Mononuclear cell (primary cell): ENCODE measurements at regions not wholly inside any gene's neighbourhood (a gene's known extent, or its start where the extent isn't known, plus 50 kb on each side); places are given as distances from the start of the nearest gene placed in this dataset.

Experiments
- H3K27me3 ChIP-seq: 2 replicates; pipeline ENCODE4 v1.6.0; 2011; ENCODE audit warnings: low read length, control low read depth; ENCODE audit not compliant: insufficient read depth
- H3K4me1 ChIP-seq: 2 replicates; pipeline ENCODE4 v1.5.1; 2011; ENCODE audit warnings: mild to moderate bottlenecking, low read length, control low read depth; ENCODE audit not compliant: insufficient read depth
- H3K4me3 ChIP-seq: 2 replicates; pipeline ENCODE4 v1.5.1; 2011; ENCODE audit warnings: mild to moderate bottlenecking, low read length, moderate library complexity
- H3K9me3 ChIP-seq: 2 replicates; pipeline ENCODE4 v1.5.1; 2011; ENCODE audit warnings: low read depth, mild to moderate bottlenecking, control low read depth, low read length

DNA sequence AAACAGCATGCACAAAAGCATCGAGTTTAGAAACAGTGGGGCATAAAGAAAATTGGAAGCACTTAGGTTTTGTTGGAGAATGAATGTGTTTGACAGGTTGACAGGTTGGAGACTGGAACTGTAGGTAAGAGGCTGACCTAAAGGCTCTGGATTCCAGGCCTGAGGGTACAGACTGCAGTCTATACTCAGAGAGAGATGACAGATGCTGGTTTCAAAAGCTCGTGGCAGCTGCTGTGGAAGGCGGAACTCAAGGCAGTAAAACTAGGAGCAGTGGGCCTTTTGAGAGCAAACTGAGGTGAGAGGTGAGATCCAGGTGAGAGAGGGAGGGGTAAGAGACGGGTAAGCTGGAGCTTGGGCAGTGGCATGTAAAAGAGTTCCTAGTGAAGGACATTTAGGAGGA lies 415.2 kb downstream of the TRIML1 start:
- Histone ChIP-seq H3K4me1 (no peaks in the 10 kb centered on the region), H3K9me3 (no peaks in the 10 kb centered on the region)

DNA sequence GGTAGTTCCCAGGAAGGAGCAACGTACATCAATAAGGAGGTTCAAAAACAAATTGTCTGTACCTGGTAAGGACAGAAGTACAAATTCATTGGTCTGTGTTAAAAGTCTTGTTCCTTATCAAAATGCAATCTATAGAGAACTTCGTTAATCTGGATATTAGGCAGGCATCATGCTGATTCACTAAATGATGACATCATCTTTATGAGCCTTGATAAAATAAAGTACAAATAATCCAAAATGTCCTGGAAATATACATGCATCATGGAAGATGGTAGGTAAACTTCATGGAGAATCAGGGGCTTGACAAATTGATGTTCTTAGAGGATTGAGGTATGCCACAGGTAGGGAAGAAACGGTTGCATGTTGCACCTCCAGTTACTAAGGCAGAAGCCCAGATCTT lies 433.9 kb downstream of the TRIML1 start:
- H3K4me3 ChIP-seq: no peak overlapping the region
- no peaks in the 10 kb centered on the region for H3K27me3 ChIP-seq
- no peaks in the 10 kb centered on the region for H3K9me3 ChIP-seq
- no peaks in the 10 kb centered on the region for H3K4me1 ChIP-seq

More for the DNA sequence above, 415.2 kb downstream of the TRIML1 start:
- Histone ChIP-seq H3K27me3 (no peaks in the 10 kb centered on the region), H3K4me3 (no peak overlapping the region)

DNA sequence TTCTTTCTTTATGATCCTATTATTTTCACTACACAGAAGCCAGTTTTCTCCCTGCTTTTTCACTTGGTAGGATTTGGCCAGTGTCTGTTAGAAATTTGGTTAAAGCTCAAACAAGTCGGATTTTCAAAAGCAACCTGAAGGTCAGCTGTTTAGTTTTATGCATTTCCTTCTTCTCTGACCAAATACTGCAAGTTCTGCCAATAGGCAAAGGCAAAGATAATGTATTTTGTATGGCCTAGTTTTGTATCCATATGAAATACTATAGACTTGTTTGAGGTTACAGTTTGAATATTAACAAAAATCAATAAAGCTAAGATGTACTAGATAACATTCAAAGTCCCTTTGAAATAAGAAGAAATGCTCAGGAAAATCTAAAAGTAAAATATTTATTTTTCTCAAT lies 439.4 kb downstream of the TRIML1 start:
- Histone ChIP-seq H3K27me3 (no peaks in the 10 kb centered on the region), H3K4me3 (no peak overlapping the region), H3K9me3 (no peaks in the 10 kb centered on the region), H3K4me1 (no peaks in the 10 kb centered on the region)

DNA sequence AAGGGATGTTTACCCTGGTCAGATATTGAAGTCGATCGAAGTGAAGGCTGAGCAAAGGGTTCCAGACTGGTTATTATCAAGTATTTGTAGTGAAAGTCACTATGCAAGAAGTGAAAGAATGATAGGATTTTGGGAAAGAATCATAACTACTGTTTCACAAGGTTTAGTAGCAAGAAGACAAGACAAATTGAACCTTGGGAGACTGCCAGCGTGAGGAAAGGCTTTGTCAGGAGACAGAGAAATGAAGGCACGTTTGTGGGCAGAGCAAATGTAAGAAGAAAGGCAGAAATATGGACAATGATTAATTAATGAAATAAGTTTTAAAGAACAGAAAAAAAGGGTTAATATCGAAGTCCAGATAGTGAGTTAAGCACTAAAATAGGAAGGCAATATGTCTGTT lies 456.8 kb downstream of the TRIML1 start:
- Histone ChIP-seq H3K27me3 (no peaks in the 10 kb centered on the region), H3K9me3 (no peaks in the 10 kb centered on the region), H3K4me1 (no peaks in the 10 kb centered on the region), H3K4me3 (no peak overlapping the region)

DNA sequence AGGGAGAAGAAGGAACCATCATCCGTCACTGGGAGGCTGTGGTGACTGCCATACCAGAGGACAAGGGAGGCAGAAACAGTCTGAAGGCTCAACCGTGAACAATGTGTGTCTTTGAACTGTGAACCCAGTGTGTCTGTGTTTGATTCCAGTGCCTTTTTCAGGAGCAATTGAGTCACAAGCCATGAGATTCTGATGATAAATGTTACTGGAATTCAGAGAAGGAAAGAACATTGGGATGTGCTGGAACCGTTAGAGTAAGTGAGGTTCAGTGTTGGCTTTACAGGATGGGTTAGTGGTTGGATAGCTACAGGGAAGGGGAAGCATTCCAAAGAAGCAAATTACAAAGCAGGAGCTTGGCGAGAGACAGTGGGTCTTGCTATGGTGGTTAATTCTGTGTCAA lies 464.4 kb downstream of the TRIML1 start:
- no peak overlapping the region for H3K4me3 ChIP-seq

DNA sequence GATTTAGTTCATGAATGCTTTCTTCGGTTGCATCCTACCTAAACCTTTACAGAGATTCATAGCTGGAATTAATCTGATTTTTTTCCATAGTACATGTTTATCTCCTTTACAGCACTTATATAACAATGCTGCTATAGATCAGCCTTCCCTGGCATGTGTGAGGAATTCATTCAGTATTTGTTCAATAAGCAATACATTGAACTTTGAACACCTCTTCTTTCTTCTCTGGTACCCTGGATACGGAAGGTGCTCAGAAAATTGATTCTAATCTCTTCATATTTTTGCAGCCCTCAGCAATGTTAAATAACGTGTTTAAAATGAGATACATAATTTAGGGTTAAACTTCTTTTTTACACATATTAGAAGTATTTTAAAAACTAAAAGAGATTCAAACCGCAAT lies 467.4 kb downstream of the TRIML1 start:
- Histone ChIP-seq H3K27me3 (no peaks in the 10 kb centered on the region), H3K4me1 (no peaks in the 10 kb centered on the region), H3K4me3 (no peak overlapping the region), H3K9me3 (no peaks in the 10 kb centered on the region)

More for the DNA sequence above, 464.4 kb downstream of the TRIML1 start:
- H3K9me3 ChIP-seq: no peaks in the 10 kb centered on the region
- H3K4me1 ChIP-seq: no peaks in the 10 kb centered on the region
- H3K27me3 ChIP-seq: no peaks in the 10 kb centered on the region

DNA sequence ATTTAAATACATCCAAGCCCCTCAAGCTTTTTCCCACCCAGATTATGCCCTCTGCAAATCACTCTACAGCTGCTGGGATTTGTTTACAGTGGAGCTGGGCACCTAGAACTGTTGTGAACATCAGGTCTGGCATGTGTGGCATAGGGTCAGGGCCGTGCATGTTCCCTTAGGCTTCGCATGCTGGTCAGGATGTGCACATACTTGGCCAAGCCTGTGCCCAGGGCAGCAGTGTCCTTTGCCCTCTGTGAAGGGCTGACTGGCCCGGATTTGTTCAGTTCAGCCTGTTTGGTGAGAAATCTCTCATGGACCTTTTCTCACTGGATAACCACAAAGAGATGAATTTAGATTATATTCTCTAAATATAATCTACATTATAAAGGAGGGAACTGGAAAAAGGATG lies 471.9 kb downstream of the TRIML1 start:
- Histone ChIP-seq H3K4me1 (no peaks in the 10 kb centered on the region), H3K27me3 (no peaks in the 10 kb centered on the region), H3K9me3 (no peaks in the 10 kb centered on the region), H3K4me3 (no peak overlapping the region)

DNA sequence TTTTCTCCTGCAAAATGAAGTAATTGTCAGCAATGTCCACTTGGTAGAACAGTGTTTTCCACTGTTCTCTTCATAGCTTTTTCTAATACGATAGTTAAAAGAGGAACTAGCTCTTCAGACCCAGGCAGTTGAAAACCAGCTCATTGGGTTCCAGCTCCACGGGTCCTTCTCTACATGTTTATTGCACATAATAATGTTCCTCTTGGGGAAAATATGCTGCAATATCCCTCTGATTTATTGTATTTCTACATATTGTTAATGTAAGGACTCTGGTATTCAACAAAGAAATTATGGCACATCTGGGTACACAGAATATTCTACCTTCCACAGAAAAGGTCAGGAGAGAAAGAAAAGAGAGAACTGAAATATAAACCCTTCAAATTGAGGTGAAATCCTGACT lies 473.4 kb downstream of the TRIML1 start:
- Histone ChIP-seq H3K4me3 (no peak overlapping the region), H3K27me3 (no peaks in the 10 kb centered on the region), H3K9me3 (no peaks in the 10 kb centered on the region), H3K4me1 (no peaks in the 10 kb centered on the region)

DNA sequence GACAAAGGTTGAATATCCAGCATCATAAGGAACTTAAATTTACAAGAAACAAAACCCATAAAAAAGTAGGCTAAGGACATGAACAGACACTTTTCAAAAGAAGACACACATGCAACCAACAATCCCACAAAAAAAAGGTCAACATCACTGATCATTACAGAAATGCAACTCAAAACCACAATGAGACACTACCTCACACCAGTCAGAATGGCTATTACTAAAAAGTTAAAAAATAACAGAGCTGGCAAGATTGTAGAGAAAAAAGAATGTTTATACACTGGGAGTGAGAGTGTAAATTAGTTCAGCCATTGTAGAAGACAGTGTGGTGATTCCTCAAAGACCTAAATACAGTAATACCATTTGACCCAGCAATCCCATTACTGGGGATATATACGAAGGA lies 474.7 kb downstream of the TRIML1 start:
- H3K9me3 ChIP-seq: no peaks in the 10 kb centered on the region
- no peaks in the 10 kb centered on the region for H3K27me3 ChIP-seq
- no peak overlapping the region for H3K4me3 ChIP-seq
- H3K4me1 ChIP-seq: no peaks in the 10 kb centered on the region

DNA sequence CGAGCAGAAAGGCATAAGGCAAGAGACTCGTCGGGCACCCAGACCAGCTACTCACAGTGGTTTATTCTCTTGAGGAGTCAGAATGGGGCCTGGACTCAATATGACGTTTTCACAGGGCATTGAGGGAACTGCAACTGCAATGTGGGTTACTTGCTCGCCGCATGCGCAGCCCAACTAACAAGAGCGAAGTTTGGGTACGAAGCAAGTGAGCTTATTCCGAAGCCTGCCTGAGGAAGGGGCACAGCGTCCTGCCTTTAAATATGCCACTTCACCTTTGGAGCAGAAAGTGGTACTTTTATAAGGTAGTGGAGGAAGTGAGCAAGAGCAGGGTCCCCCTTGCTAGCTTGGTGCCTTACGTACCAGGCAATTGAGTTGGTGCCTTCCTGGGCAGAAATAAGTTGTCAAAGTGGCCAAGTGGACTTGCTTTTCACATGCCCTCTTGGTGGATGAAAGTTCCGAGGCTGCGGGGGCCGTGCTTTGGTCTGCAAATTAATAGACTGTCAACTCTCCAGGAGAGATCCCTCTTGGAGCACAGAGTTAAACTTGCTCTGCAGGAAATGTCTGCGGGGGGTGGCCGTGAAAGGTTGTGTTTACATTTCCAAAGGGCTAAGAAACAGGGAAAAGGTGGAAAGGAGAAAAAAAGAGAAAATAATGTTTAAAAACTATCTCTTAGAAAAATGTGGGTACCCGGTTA lies 480.4 kb downstream of the TRIML1 start:
- no peaks in the 10 kb centered on the region for H3K27me3 ChIP-seq
- no peaks in the 10 kb centered on the region for H3K4me1 ChIP-seq
- H3K9me3 ChIP-seq: peaks cover 4% of the 10 kb centered on the region
- H3K4me3 ChIP-seq: no peak overlapping the region

DNA sequence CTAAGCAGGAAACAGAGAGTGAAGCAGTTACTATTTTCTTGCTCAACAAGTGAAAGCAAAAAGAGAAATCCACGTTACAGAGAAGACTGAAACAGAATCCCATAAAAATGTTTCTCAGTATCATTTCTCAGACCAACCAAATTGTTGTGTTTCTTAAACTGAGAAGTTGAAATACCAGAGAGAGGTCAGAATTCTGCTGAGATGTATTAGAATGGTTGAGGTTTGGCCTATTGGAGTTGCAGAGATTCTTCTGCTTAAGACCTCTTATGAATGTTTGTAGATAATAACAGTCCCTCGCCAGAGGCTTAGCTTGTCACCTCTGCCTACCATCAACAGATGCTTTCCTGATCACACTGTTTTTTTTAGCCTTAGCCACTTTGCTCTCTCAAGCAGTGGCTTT lies 481.4 kb downstream of the TRIML1 start:
- no peaks in the 10 kb centered on the region for H3K4me1 ChIP-seq
- peaks cover 4% of the 10 kb centered on the region for H3K9me3 ChIP-seq
- H3K4me3 ChIP-seq: no peak overlapping the region
- no peaks in the 10 kb centered on the region for H3K27me3 ChIP-seq

DNA sequence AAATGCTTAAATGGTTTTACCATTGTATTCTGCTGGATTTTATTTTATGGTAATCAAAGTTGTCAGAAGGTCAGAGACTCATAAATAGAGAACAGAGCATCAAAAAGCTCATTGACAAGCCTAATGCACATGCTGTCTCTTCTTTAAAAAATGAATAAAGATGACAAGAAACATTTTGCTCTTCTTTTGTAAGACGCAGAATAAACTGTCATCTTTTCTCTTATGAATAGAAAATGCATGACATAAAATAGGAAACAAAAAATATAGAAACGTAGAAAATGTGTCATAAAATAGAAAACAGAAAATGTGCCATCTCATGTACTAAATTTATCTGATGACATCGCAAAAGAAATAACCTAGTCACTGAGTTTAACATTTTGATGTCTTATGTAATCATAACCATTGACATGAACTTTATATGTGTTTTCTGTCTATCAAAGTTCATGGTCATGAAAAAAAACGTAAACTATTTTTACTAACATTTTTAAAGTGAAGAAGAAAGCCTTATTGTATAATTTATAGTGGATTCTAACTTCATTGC lies 484.1 kb downstream of the TRIML1 start:
- peaks cover 4% of the 10 kb centered on the region for H3K9me3 ChIP-seq
- H3K4me3 ChIP-seq: no peak overlapping the region
- no peaks in the 10 kb centered on the region for H3K27me3 ChIP-seq
- H3K4me1 ChIP-seq: no peaks in the 10 kb centered on the region

DNA sequence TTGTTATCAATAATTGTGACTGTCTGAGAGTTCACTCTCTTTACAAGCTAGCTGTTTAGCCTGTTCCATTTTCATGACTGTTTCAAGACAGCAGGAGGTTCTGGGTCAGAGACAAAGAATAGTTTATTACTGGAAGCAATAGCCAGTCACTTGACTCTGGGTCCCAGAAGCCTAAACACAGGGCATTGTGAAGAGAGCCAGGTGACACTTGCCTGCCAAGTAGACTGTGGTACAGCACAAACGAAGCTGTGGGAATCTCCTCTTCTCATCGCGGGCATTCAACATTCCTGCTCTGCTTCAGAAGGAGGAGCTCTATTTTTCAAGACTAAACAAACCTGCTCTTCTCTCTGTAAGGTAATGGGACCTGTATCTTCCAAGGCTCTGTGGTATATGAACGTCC lies 485.1 kb downstream of the TRIML1 start:
- H3K9me3 ChIP-seq: peaks cover 4% of the 10 kb centered on the region
- no peak overlapping the region for H3K4me3 ChIP-seq
- H3K27me3 ChIP-seq: no peaks in the 10 kb centered on the region
- H3K4me1 ChIP-seq: no peaks in the 10 kb centered on the region

DNA sequence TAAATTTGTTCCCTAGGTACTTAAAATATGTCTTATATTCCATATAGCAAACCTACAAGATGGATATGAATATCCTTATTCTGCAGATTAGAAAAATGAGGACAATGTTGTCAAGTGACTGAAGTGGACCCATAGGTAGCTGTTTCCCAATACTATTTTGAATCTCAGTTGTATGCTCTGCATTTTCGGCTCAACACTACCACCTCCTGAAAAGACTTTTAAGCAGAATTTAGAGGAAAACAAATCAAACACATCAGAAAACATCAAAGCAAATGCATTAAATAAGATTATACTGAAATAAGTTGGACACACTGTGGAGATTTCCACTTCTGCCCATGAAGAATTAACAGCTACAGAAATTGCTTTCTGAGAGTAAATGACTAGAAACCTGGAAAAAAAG lies 488.7 kb downstream of the TRIML1 start:
- Histone ChIP-seq H3K27me3 (no peaks in the 10 kb centered on the region), H3K4me3 (no peak overlapping the region)

DNA sequence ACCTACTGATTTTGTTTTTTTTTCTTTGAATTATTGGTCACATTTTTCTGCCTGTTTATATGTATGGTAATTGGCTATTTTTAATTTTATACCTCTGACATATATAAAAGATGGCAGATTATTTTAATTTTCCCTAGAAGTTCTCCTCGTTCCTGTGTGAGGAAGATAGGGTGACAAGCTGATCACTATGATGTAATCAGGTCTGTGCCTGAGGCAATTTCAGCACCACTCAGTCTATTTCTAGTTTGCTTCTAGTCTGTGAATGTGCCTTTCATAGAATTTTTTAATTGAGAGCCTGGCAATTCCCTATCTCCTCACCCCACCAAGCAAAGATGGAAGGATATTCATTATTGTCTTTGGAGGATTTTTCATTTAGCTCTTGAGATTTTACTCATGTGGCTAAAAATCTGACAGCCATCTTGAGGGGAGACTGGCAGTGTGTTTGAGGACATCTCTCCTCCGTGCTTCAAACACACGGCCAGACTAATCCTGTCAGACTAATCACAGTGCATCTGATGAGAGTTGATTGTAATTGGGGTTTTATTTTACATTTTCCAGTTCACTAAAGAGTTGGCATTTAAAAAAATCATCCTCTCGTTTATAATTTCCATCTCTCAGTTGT lies 500.3 kb downstream of the TRIML1 start:
- H3K4me3 ChIP-seq: no peak overlapping the region
- no peaks in the 10 kb centered on the region for H3K27me3 ChIP-seq
- no peaks in the 10 kb centered on the region for H3K9me3 ChIP-seq
- no peaks in the 10 kb centered on the region for H3K4me1 ChIP-seq

More for the DNA sequence above, 488.7 kb downstream of the TRIML1 start:
- Histone ChIP-seq H3K4me1 (no peaks in the 10 kb centered on the region), H3K9me3 (peaks cover 4% of the 10 kb centered on the region)
